Astrocyte of the cerebellum (primary cell): ENCODE measurements at regions not wholly inside any gene's neighbourhood (a gene's known extent, or its start where the extent isn't known, plus 50 kb on each side); places are given as distances from the start of the nearest gene placed in this dataset.

Source experiments
- DNase-seq: peaks from one replicate; pipeline ENCODE4 v3.0.0-alpha.2; 2011; ENCODE audit warnings: low read depth
- H3K4me3 ChIP-seq: 2 replicates; pipeline ENCODE4 v1.5.1; 2011; ENCODE audit warnings: mild to moderate bottlenecking, low read depth, low read length, moderate library complexity
- in situ Hi-C: cut with HindIII; loops from 2 replicates; pipeline ENCODE4 v1.10.0; 2017; ENCODE audit warnings: low sequenced_read_pairs
- TF ChIP-seq, protein P1 (sequence below): IDR thresholded peaks from 2 replicates; pipeline ENCODE4 v1.5.1; 2012; ENCODE audit warnings: low read length, low read depth, moderate library complexity, mild to moderate bottlenecking; ENCODE audit errors: missing control alignments

DNA sequence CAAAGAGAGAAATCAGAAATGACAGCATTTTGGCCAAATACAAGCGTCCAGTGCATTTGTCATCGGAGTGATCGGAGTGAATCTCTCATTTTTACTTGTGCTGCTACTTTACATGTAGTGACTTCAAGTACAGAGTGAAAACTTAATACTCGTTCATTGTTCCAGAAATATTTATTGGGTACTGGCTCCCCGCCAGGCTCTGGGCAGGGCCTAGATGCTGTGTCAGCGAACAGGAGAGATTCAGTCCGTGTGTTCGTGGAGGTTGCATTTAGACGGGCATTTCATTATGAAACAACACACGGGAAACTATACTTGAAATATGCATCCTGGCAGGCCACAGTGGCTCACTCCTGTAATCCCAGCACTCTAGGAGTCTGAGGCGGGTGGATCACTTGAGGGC is 727.2 kb upstream of the RBFOX1 start:
- in situ Hi-C loops = no loop called here
- no peak overlapping the region for H3K4me3 ChIP-seq
- no peak for DNase-seq
- TF ChIP-seq, protein P1, sequence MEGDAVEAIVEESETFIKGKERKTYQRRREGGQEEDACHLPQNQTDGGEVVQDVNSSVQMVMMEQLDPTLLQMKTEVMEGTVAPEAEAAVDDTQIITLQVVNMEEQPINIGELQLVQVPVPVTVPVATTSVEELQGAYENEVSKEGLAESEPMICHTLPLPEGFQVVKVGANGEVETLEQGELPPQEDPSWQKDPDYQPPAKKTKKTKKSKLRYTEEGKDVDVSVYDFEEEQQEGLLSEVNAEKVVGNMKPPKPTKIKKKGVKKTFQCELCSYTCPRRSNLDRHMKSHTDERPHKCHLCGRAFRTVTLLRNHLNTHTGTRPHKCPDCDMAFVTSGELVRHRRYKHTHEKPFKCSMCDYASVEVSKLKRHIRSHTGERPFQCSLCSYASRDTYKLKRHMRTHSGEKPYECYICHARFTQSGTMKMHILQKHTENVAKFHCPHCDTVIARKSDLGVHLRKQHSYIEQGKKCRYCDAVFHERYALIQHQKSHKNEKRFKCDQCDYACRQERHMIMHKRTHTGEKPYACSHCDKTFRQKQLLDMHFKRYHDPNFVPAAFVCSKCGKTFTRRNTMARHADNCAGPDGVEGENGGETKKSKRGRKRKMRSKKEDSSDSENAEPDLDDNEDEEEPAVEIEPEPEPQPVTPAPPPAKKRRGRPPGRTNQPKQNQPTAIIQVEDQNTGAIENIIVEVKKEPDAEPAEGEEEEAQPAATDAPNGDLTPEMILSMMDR = no peak

DNA sequence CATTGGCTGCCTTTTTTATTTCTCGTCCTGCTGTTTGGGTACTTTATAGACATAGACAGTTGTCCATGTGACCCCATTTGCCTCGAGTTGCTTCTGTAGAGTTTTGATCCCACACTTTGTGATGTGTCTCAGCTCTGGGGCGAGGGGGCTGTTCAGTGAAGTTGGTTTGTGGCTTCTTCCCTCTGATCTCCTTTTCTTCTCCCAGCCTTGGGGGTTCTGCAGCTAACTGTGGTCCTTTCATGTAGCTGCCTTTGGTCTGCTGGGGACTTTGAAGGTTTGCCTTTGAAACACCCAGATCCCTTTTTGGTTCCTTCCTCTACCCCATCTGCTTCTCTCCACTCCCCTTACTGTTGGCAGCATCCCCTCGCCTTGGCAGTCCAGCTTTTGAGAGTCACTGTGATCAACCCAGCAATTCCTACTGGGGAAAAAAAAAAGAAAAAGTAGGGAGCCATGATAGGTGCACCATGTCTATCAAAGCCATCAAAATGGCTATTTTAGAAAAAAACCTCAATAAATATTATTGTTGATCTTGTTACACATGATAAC is 728.8 kb upstream of the RBFOX1 start:
- in situ Hi-C loops = no loop called here
- TF ChIP-seq, protein P1 = no peak
- no peak overlapping the region for H3K4me3 ChIP-seq
- no peak for DNase-seq

DNA sequence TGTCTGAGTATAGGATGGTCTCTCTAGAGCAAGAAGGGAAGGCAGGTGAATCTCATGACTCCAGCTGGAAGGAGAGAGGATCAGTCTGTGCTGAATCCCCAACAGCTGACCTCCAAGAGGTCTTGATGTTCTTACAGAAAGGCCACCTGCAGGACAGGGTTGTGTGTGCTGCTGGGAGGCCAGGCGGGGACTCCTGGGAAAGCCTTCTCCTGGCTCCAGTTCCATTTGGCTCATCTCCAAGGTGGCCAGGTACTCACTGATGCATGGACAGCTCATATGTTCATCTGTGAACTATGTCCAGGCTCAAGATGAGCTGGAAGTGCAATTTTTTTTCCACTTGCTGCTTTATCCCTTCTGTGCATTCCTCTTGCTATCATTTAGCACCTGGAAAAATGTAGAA is 730.2 kb upstream of the RBFOX1 start:
- in situ Hi-C loops = no loop called here
- TF ChIP-seq, protein P1 = no peak

DNA sequence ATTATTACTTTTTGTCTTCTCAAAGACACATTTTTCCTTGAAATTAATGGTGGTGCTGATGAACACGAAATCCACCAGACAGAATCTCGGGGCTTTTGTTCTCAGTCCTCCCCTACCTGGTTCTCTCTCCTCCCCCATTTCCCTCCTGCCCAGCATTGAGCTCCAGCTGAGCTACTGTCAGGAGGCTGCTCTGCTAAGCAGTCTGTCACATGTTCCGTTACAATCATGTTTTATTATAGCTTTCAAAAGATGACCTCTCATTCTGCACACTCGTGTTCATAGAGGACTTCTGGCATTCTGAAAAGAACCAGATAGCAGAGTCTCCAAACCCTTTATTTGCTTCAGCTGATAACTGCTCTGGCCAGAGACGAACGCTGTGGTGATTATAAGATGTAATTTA is 732.5 kb upstream of the RBFOX1 start:
- in situ Hi-C loops = no loop called here
- no peak for DNase-seq
- H3K4me3 ChIP-seq = no peak overlapping the region
- TF ChIP-seq, protein P1 = no peak

More for the DNA sequence above, 730.2 kb upstream of the RBFOX1 start:
- no peak overlapping the region for H3K4me3 ChIP-seq
- DNase-seq = no peak

DNA sequence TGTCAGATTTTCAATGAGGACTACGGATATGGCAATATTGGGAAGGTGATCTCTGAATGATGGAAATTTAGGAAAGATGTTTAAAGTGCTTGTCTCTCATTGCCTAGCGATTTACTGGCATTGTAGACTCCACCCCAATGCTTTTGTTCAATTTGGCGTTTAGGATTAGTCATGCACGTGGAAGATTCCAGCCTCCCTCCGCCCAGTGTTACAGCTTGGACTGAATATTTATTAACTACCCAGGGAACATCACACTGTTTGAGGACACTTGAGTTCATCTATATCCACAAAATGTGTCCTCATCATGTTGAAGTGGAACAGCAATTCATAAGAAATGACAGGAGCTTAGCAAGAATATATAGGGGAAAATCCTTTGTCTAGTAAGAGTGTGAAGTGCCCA is 738.8 kb upstream of the RBFOX1 start:
- no peak for DNase-seq
- no peak overlapping the region for H3K4me3 ChIP-seq
- TF ChIP-seq, protein P1 = no peak
- in situ Hi-C loops = no loop called here

DNA sequence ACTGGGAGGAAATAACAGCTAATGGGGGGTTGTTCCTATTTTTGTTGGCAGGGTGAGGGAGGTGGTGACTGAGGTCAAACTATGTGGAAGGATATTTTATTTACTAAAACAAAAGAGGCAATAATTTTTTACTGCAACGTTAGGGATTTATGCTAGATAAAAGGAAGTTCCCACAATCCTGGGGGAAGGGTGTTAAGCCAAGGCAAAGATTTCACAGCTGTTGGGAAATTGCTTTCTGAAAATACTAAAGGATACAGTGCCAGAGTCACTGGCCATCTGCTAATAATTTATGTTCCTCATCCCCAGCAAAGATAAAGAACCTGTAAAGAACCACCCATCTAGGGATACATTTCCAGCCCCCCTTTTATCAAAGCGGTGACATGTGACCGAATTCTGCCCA is 756.0 kb upstream of the RBFOX1 start:
- H3K4me3 ChIP-seq = no peak overlapping the region
- no peak for DNase-seq
- TF ChIP-seq, protein P1 = no peak
- in situ Hi-C loops = no loop called here

DNA sequence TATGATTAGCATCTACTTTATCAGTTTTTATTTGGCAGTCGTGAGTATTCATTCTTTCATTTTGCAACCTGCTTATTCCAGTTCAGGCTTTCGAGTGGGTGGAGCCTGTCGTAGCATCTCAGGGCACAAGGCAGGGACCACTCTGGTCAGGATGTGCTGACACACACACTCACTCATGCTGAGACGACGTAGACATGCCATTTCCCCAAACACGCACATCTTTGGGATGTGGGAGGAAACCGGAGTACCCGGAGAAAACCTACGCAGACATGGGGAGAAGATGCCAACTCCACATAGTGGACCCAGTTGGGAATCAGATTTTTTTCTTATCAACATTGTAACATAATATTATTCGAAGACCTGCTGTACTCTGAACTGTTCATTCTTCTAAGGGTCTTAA is 756.5 kb upstream of the RBFOX1 start:
- in situ Hi-C loops = no loop called here
- DNase-seq = no peak
- H3K4me3 ChIP-seq = no peak overlapping the region
- TF ChIP-seq, protein P1 = no peak
